Epithelial cell of esophagus (primary cell): ENCODE measurements at regions not wholly inside any gene's neighbourhood (a gene's known extent, or its start where the extent isn't known, plus 50 kb on each side); places are given as distances from the start of the nearest gene placed in this dataset.
"Not testable (repeated sequence)": the region's sequence is repeated elsewhere in the genome, so short reads cannot be mapped to it uniquely, and the experiment has no call there.

Source experiments
- DNase-seq: peaks from one replicate; pipeline ENCODE4 v3.0.0; 2010; ENCODE audit warnings: low read depth
- H3K4me3 ChIP-seq: 2 replicates; pipeline ENCODE4 v1.5.1; 2011; ENCODE audit warnings: mild to moderate bottlenecking, low read length, control low read depth
- TF ChIP-seq, protein P1 (sequence below): IDR thresholded peaks from 2 replicates; pipeline ENCODE4 v1.5.1; 2011; ENCODE audit warnings: low read depth, mild to moderate bottlenecking, low read length, control low read depth, inconsistent platforms; ENCODE audit not compliant: insufficient read depth; ENCODE audit errors: missing control alignments

DNA sequence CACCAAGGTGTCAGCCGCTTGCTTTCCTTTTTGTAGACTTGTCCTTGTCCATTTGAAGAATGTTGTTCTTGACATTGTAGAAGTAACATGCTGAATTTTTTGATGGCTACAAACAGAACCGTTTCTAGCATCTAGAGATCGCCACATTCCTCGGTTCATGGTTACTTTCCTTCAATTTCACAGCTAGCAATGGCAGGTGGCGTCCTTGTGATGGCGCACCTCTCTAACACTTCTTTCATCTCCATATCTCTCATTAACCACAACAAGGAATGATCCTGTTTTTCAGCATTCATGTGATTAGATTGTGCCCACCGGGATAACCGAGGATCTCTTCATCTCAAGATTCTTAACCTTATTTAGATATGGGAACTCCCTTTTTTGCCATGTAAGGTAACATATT lies 2129.8 kb downstream of the NCAM2 start:
- DNase-seq, result no peak
- no peak overlapping the region for H3K4me3 ChIP-seq
- TF ChIP-seq, protein P1, sequence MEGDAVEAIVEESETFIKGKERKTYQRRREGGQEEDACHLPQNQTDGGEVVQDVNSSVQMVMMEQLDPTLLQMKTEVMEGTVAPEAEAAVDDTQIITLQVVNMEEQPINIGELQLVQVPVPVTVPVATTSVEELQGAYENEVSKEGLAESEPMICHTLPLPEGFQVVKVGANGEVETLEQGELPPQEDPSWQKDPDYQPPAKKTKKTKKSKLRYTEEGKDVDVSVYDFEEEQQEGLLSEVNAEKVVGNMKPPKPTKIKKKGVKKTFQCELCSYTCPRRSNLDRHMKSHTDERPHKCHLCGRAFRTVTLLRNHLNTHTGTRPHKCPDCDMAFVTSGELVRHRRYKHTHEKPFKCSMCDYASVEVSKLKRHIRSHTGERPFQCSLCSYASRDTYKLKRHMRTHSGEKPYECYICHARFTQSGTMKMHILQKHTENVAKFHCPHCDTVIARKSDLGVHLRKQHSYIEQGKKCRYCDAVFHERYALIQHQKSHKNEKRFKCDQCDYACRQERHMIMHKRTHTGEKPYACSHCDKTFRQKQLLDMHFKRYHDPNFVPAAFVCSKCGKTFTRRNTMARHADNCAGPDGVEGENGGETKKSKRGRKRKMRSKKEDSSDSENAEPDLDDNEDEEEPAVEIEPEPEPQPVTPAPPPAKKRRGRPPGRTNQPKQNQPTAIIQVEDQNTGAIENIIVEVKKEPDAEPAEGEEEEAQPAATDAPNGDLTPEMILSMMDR, result no peak

DNA sequence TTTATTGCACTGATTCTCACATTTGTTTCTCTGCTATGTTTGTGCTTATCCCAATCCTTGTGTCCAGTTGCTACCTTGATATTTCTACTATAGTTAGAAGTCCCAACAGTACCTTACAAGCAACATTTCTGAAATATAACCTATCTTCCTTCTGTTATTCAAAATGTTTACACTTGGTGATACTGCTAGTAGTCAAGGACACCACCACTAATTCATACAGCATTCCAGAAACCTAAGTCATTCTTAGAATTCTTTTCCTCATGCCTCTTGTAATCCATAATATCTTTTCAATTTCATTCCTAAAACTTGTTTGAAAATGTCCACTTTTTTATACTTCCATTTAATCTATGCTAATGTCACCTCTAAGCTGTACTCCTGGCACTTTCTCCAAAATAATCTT lies 2132.1 kb downstream of the NCAM2 start:
- TF ChIP-seq, protein P1, result no peak
- DNase-seq, result no peak
- no peak overlapping the region for H3K4me3 ChIP-seq

DNA sequence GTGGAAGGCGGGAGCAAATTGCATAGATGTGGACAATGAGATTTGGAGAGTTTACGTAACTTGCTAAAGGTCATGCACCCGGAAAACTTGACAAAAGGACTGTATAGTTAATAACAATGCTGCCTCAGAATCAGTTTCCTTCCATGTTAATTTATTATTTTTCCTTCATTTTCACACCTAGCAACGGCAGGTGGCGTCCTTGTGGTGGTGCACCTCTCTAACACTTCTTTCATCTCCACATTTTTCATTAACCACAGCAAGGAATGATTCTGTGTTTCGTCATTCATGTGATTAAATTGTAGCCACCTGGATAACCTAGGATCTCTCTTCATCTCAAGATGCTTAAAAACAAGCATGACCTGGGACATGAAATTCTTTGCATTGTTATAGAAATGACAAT lies 2133.0 kb downstream of the NCAM2 start:
- no peak overlapping the region for H3K4me3 ChIP-seq
- TF ChIP-seq, protein P1, result no peak
- peak; percentile 0 for DNase-seq

DNA sequence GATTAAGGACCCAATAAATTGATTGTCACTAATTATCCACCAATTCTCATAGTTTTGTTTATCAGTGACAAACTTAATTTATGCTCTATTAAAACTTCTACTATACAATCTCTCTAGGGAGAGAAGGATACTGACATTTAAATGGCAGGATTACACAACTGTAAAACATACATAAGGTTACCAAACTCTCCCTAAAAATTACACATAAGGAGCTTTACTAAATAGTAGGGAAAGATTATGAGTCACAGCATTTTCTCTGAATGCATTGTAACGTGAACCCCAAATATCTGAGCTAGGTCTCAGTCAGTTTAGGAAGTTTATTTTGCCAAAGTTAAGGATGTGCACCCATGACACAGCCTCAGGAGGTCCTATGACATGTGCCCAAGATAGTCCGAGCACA lies 2140.6 kb downstream of the NCAM2 start:
- no peak for DNase-seq
- TF ChIP-seq, protein P1, result no peak

DNA sequence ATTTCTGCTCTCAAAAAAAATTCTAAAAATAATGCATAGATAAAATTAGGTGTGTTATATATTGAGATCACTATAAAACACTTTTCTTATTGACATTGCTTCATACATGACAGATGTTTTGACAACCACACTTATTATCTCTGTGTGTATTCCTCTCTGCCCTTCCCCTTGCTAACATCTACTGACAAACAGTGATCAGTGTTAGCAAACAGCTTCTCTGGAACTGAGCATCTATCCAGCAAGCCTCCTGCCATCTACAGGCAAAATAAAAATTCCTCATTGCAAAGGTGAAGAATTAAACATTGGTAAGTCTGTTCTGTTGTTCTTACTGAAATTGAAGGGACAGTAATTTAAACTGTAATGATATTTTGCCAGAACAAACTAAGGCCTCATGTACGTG lies 2153.9 kb downstream of the NCAM2 start:
- TF ChIP-seq, protein P1, result no peak
- no peak for DNase-seq
- no peak overlapping the region for H3K4me3 ChIP-seq

More for the DNA sequence above, 2140.6 kb downstream of the NCAM2 start:
- no peak overlapping the region for H3K4me3 ChIP-seq

DNA sequence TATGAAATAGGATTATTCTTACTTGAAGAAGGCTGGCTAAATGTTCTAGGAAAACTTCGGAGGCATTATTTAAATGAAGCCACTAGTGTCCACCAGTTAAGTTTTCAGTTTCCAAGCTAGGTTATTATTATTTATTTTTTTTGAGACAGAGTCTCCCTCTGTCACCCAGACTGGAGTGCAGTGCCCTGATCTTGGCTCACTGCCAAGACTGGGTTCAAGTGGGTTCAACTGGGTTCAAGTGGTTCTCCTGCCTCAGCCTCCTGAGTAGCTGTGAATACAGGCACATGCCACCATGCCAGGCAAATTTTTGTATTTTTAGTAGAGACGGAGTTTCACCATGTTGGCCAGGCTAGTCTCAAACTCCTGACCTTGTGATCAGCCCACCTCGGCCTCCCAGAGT lies 2155.6 kb downstream of the NCAM2 start:
- H3K4me3 ChIP-seq, DNase-seq: not testable (repeated sequence)

DNA sequence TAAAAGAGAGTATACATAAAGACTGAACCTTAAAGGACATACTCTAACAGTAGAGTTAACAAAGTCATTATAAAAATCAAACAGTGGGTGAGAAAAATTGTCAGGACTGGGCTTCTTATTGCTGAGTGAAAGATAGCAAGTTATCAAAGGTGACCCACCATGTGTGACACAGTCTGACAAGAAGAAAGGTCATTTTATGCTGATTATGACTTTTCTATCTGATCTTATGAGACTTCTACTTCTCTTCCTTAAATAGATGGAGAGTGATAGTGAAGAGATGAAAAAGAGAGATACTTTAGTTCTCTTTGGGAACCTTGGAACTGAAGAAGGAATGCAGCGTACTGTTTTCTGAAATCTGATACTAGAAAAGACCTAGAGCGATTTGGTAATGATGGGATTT lies 2157.1 kb downstream of the NCAM2 start:
- TF ChIP-seq, protein P1, result no peak
- no peak overlapping the region for H3K4me3 ChIP-seq
- DNase-seq, result no peak

DNA sequence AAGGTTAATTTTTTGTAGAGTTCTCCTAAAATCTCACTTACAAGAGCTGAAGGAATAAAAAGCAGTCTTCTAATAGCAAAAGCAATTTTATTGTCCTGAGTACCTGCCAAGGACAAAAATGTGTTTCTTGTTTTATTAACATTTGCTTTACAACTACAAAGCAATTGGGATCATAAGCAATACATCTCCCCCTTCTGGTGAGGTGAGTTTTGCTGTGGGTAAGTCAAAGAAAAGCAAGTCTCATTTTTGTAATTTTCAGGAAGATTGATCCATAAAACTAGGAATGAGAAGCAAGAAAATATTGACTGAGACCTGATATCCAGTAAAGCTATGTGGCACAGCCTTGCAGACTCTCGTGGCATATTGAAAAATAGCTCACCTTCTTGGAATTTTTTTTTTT lies 2162.7 kb downstream of the NCAM2 start:
- TF ChIP-seq, protein P1, result no peak
- no peak for DNase-seq
- no peak overlapping the region for H3K4me3 ChIP-seq
